NCI-H748 (cell line): ENCODE measurements at regions not wholly inside any gene's neighbourhood (a gene's known extent, or its start where the extent isn't known, plus 50 kb on each side); places are given as distances from the start of the nearest gene placed in this dataset.
A peak's percentile ranks its signal among the peaks of the same experiment; 100 is the strongest.
"Not testable (repeated sequence)": the region's sequence is repeated elsewhere in the genome, so short reads cannot be mapped to it uniquely, and the experiment has no call there.

Experiments used
- DNase-seq: peaks from one replicate; lab custom pipeline; 2025; ENCODE audit not compliant: unreplicated experiment; lab: John Stamatoyannopoulos, UW

GRCh38 chr14:37650356-37651037, 55.1 kb downstream of the TTC6 start:
- peak; percentile 85 for DNase-seq

- DNase-seq: no peak
Measured at GRCh38 chr14:37652042-37652441, 56.6 kb downstream of the TTC6 start.

GRCh38 chr14:37655418-37655817, 60.0 kb downstream of the TTC6 start:
- DNase-seq: no peak

- DNase-seq: peak; percentile 85
Measured at GRCh38 chr14:37658156-37658555, 62.7 kb downstream of the TTC6 start.

GRCh38 chr14:37663498-37663897, 68.1 kb downstream of the TTC6 start:
- no peak for DNase-seq

- DNase-seq: no peak
Measured at GRCh38 chr14:37665479-37665878, 70.0 kb downstream of the TTC6 start.

- DNase-seq: no peak
Measured at GRCh38 chr14:37665951-37666350, 70.5 kb downstream of the TTC6 start.

GRCh38 chr14:37668646-37669045, 73.2 kb downstream of the TTC6 start:
- DNase-seq: no peak

- no peak for DNase-seq
Measured at GRCh38 chr14:37669242-37669641, 73.8 kb downstream of the TTC6 start.

GRCh38 chr14:37673439-37673838, 78.0 kb downstream of the TTC6 start:
- DNase-seq: no peak

GRCh38 chr14:37678916-37679315, 83.5 kb downstream of the TTC6 start:
- no peak for DNase-seq

- DNase-seq: no peak
Measured at GRCh38 chr14:37681486-37681885, 86.1 kb downstream of the TTC6 start.

- not testable (repeated sequence) for DNase-seq
Measured at GRCh38 chr14:37692680-37693079, 97.3 kb downstream of the TTC6 start.

- DNase-seq: not testable (repeated sequence)
Measured at GRCh38 chr14:37693420-37693819, 98.0 kb downstream of the TTC6 start.

- no peak for DNase-seq
Measured at GRCh38 chr14:37695866-37696265, 100.4 kb downstream of the TTC6 start.

- DNase-seq: no peak
Measured at GRCh38 chr14:37697489-37698121, 102.2 kb downstream of the TTC6 start.

- no peak for DNase-seq
Measured at GRCh38 chr14:37698840-37699777, 103.7 kb downstream of the TTC6 start.

- DNase-seq: no peak
Measured at GRCh38 chr14:37707716-37708115, 112.3 kb downstream of the TTC6 start.

GRCh38 chr14:37708481-37708880, 113.1 kb downstream of the TTC6 start:
- DNase-seq: no peak

- no peak for DNase-seq
Measured at GRCh38 chr14:37709419-37710195, 114.2 kb downstream of the TTC6 start.

- DNase-seq: no peak
Measured at GRCh38 chr14:37711356-37711830, 116.0 kb downstream of the TTC6 start.
